Left renal cortex interstitium (tissue), 4 donors: ENCODE measurements at regions not wholly inside any gene's neighbourhood (a gene's known extent, or its start where the extent isn't known, plus 50 kb on each side); places are given as distances from the start of the nearest gene placed in this dataset.

Experiments used
- DNase-seq, 4 donors: peaks; one replicate each; pipeline ENCODE4 v3.0.0-alpha.2; 2013; ENCODE audit warnings: low read depth in 4 of 4, low spot score in 2 of 4, missing footprints in 1 of 4

DNA sequence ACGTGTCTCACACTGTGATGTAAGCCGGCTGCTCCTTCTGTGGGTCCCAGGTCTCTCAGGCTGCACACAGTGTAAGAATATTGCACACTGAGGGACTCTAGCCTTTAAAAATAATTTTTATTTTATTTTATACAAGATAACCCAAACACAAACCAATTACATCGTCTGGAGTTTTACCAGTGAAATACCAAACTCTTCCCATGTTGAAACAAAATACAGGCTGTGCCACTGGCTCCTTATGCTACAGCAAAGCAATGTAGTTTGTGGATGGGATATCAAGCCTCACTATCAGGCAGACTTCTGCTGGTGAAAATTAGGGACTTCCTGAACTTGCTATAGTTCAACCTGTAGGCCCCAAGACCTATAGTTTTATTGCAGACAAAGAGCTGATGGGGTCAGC lies 311.3 kb upstream of the SLCO3A1 start:
- DNase-seq = no peak

GRCh38 chr15:91547356-91547755 lies 306.2 kb upstream of the SLCO3A1 start:
- DNase-seq = no peak

GRCh38 chr15:91548549-91548948 lies 305.0 kb upstream of the SLCO3A1 start:
- DNase-seq = no peak

GRCh38 chr15:91549581-91549980 lies 303.9 kb upstream of the SLCO3A1 start:
- DNase-seq = no peak

DNA sequence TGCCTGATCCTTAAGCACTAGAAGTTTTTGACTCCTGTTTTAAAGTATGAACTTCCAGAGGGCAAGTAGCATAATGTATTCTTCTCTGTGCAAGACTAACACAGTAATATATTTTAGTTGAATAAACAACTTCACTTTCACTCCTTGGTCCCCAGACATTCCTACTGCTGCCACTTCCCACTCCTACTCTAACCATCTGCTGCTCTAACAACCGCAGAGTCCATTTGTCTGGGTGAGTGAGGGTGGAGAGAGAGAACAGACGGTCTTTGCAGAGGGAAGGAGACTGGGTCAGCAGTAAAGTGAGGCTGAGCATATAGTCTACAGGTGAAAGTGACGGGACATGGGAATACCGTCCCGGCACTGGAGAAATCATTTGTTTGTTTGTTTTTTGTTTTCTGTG lies 301.0 kb upstream of the SLCO3A1 start:
- no peak for DNase-seq

GRCh38 chr15:91553196-91553854 lies 300.2 kb upstream of the SLCO3A1 start:
- no peak for DNase-seq

DNA sequence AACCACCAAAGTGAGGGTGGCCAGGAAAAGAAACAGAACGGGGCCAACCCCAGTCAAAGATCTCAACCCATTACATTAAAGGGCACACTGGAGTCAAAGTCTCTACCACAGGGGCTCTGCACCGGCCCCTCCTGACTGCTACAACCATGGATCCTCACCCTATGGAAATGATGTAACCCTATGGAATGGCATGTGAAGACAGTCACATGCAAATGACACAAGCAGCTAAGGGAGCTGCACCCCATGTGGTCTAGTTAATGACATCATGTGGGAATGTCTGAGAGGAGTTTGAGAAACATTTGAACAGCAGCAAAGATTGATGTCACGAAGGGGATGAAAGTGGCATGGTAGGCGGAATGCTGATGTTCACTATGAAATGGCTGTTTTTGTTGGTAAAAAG lies 298.2 kb upstream of the SLCO3A1 start:
- DNase-seq = no peak

GRCh38 chr15:91556926-91557325 lies 296.6 kb upstream of the SLCO3A1 start:
- no peak for DNase-seq

- DNase-seq = no peak
Observed at GRCh38 chr15:91559066-91559465, 294.4 kb upstream of the SLCO3A1 start.

DNA sequence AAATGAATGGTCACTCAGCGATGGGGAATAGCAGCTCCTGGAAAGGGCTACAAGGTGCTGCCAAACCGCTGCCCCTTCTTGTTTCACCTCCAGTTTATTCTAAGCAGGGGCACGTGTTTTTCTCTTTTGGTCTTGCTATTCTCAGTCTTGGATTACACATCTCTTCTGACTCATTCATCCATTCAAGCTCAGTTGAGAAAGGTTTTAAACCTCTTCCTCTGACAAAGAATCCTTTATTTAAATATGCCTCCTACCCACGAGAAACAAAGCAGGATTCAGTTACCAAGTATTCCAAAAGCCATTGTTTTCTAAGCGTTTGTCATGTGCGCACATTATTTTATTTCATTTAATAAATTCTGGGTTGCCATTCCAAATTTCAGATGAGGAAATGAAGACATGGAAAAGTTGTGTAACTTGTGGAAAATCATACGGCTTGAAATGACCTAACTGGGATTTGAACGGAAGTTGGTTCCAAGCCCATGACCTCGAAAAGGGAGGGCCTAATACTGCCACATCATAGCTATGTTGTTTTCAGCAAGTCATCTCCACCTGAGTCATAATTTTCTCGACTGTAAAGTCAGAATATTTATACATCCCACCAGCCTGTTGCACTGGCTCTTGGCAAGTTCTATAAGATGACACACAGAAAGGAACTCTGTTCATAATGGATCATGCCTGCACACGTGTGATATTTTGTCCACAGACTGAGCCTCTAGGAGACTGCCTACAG lies 292.0 kb upstream of the SLCO3A1 start:
- no peak for DNase-seq

DNA sequence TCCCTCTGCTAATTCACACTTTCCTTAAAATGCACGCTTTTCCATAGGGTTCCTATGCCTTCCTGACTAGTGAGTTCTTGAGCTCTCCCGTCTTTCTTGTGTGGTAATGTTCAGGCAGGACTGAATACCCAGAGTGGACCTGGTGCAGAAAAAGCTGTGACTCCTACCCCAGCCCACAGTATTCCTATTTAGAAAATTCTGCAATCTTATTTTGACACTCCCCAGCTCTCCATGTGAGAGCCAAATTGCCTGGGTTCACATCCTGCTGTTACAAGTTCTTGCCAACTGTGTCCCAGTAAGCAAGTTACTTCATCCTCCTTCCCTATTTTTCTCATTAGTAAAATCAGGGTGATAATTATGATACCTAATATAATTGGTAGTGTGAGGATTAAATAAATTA lies 290.8 kb upstream of the SLCO3A1 start:
- DNase-seq = no peak

DNA sequence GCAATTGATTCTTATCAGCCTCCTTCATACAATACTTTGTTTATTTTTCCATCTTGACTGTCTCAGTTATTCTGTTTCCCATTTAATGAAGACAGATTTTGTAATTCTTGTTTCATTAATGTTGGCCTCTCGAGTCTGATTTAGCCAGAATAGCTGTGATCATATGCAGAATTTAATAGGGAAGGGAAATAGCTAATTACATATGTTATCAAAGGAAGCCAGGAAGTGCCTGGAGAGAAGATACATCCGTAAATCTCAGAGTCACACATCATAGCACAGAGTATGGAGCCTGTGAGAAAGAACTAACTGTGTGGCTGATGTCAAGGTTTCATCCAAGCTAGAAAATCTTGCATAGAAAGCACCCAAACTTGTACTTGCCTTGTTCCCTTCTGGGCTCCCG lies 288.9 kb upstream of the SLCO3A1 start:
- no peak for DNase-seq

- no peak for DNase-seq
Observed at GRCh38 chr15:91566141-91566540, 287.4 kb upstream of the SLCO3A1 start.

- DNase-seq = no peak
Observed at GRCh38 chr15:91568036-91568435, 285.5 kb upstream of the SLCO3A1 start.

DNA sequence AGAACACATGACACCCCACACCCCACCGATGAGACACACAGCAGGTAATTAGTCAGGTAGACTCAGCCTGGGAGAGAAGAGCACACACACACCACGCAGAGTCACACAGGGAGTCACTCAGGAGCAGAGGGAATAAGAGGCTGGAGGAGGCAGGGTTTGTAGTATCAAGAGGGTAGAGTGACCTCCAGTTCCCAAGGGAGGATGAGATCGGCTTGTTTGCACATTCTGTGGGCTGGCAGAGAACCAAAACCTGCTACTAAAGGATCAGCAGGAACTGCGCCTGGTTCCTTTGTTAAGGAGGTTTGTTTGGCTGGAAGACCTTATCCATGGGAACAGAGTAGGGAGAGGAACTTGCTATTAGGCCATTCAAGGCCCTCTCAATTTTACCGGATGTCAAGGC lies 281.4 kb upstream of the SLCO3A1 start:
- DNase-seq = no peak

GRCh38 chr15:91576096-91576495 lies 277.4 kb upstream of the SLCO3A1 start:
- no peak for DNase-seq

DNA sequence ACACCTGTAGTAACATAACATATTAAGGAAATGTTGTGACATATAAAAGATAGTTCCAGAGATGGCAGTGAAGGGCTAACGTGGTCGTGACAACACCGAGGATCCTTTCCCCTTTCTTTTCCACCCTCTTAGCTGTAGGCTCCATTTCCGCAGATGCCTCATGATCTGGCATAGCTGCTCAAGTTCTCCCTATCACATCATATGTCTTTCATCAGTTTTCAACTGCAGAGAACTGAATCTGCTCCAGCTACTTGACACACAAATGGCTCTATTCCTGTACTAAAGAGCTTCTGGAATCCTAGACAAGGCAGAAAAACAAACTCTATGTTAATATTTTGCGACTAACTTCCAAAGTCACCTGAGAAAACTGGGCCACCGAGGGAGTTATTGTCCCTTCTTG lies 275.0 kb upstream of the SLCO3A1 start:
- DNase-seq = no peak

GRCh38 chr15:91584895-91585294 lies 268.6 kb upstream of the SLCO3A1 start:
- DNase-seq = no peak

DNA sequence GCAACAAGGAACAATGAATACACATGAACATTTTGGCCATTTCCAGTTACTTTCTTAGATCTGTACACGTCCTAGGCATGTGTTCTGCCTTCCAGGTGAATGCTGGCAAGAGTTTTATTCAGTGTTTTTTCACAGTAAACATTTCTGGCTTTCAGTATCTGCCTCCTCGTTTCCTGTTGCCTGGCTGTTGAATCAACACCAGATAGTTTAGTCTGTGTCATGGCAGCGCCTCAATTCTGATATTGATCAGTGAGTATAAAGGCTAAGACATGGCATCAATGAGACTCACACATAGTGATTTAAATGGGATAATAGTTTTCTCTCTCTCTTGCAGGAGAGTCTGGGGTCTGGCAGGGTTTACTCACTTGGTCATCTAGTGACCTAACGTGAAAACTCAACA lies 266.9 kb upstream of the SLCO3A1 start:
- DNase-seq = no peak

- DNase-seq = no peak
Observed at GRCh38 chr15:91589360-91589759, 264.1 kb upstream of the SLCO3A1 start.

- no peak for DNase-seq
Observed at GRCh38 chr15:91592567-91592966, 260.9 kb upstream of the SLCO3A1 start.

DNA sequence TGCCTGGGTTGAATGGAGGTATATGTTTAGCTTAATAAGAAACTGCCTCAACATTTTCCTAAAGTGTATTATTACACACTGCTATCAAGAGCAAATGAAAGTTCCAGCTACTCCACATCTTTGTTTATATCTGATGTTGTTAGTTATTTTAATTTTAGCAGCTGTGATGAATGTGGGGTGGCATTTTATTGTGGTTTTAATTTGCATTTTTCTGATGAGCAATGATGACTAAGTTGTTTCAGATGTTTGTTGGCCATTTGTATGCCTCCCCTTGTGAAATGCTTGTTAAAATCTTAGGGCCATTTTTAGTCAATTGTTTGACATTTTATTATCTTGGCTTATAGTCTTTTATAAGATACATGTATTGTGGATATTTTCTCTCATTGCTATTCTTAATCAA lies 260.4 kb upstream of the SLCO3A1 start:
- DNase-seq = no peak

DNA sequence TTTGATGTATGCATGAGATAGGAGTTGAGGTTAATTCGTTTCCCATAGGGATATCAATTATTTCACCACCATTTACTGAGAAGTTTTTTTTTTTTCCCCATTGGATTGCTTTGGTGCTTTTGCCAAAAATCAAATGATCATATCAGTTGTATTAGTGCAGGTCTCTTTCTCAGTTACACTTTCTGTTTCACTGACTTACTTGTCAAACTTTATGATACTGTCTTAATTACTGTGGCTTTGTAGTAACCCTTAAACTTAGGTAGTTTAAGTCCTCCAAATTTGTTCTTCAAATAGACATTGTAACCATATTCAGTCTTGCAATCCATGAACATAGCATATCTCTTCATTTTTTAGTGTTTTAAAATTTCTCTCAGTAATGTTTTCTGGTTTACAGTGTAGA lies 259.9 kb upstream of the SLCO3A1 start:
- DNase-seq = no peak
